Prostate gland (tissue), 2 donors: ENCODE measurements at regions not wholly inside any gene's neighbourhood (a gene's known extent, or its start where the extent isn't known, plus 50 kb on each side); places are given as distances from the start of the nearest gene placed in this dataset.

Experiments used
- POLR2A ChIP-seq: fragments of 450-650 bp; IDR thresholded peaks from one replicate; pipeline ENCODE4 v1.6.1; 2016; ENCODE audit warnings: antibody characterized with exemption, mild to moderate bottlenecking
- POLR2AphosphoS5 ChIP-seq: sonication (generic); formaldehyde crosslinking; IDR thresholded peaks from one replicate; pipeline ENCODE4 v1.6.1; 2017; ENCODE audit warnings: antibody characterized with exemption
- TF ChIP-seq, protein P1 (sequence below), 4 experiments: fragments of 200-600 bp in 2 of 4; fragments of 450-650 bp in 2 of 4; sonication (generic) in 2 of 4; IDR thresholded peaks; 1 replicate in 3 of 4; 2 replicates in 1 of 4; pipeline ENCODE4 v1.5.1; 2016 to 2019; ENCODE audit warnings: antibody characterized with exemption in 4 of 4, mild to moderate bottlenecking in 2 of 4, moderate library complexity in 2 of 4

DNA sequence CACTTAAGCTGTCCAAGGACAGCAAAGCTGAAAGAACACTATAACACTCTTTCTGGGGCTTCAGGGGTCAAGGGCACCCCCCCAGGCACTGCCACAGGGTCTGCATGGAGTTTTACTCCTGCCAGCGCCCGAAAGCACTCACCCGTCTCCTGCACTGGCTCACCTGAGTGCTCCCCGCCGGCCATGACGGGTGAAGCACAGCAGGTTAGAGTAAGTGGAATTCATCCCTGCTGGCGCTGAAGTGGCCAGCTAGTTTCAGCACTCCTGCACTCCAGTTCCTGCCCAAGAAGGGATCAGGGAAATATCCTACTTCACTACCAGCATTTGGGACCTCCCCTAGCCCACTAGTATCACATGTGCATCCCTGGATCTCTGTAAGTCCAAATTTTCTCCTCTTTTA lies 516.0 kb downstream of the ZNF608 start:
- TF ChIP-seq, protein P1, sequence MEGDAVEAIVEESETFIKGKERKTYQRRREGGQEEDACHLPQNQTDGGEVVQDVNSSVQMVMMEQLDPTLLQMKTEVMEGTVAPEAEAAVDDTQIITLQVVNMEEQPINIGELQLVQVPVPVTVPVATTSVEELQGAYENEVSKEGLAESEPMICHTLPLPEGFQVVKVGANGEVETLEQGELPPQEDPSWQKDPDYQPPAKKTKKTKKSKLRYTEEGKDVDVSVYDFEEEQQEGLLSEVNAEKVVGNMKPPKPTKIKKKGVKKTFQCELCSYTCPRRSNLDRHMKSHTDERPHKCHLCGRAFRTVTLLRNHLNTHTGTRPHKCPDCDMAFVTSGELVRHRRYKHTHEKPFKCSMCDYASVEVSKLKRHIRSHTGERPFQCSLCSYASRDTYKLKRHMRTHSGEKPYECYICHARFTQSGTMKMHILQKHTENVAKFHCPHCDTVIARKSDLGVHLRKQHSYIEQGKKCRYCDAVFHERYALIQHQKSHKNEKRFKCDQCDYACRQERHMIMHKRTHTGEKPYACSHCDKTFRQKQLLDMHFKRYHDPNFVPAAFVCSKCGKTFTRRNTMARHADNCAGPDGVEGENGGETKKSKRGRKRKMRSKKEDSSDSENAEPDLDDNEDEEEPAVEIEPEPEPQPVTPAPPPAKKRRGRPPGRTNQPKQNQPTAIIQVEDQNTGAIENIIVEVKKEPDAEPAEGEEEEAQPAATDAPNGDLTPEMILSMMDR (IDR thresholded peaks at IDR 0.05), result no peak
- TF ChIP-seq POLR2AphosphoS5 (no peak), POLR2A (no peak)
